Neural cell (in vitro differentiated cells): ENCODE measurements at regions not wholly inside any gene's neighbourhood (a gene's known extent, or its start where the extent isn't known, plus 50 kb on each side); places are given as distances from the start of the nearest gene placed in this dataset.

Experiments used
- H2AFZ ChIP-seq: fragments of 200-600, 300-800 bp; sonication (generic), shearing (Covaris generic); 2 replicates; pipeline ENCODE4 v1.6.0; 2014; ENCODE audit warnings: low read depth, mild to moderate bottlenecking, antibody characterized with exemption, low read length, moderate library complexity
- H3F3A ChIP-seq: fragments of 200-600 bp; shearing (Covaris generic); 2 replicates; pipeline ENCODE4 v1.6.1; 2016; ENCODE audit warnings: mild to moderate bottlenecking, moderate library complexity, mixed read lengths, antibody characterized with exemption, low read length; ENCODE audit not compliant: insufficient read depth, poor library complexity, severe bottlenecking
- H3K27ac ChIP-seq: fragments of 200-600, 300-800 bp; sonication (generic), shearing (Covaris generic); 2 replicates; pipeline ENCODE4 v1.5.1; 2014; ENCODE audit warnings: mild to moderate bottlenecking, low read length, moderate library complexity
- H3K27me3 ChIP-seq: fragments of 300-800, 200-600 bp; sonication (generic), shearing (Covaris generic); 2 replicates; pipeline ENCODE4 v1.6.0; 2014; ENCODE audit warnings: mild to moderate bottlenecking, low read depth, low read length, moderate library complexity; ENCODE audit not compliant: insufficient read depth
- H3K36me3 ChIP-seq: fragments of 300-800, 200-600 bp; sonication (generic), shearing (Covaris generic); 2 replicates; pipeline ENCODE4 v1.5.1; 2014; ENCODE audit warnings: mild to moderate bottlenecking, antibody characterized with exemption, low read length, moderate library complexity; ENCODE audit not compliant: insufficient read depth
- H3K4me2 ChIP-seq: fragments of 300-800, 200-600 bp; sonication (generic), shearing (Covaris generic); 2 replicates; pipeline ENCODE4 v1.6.0; 2014; ENCODE audit warnings: mild to moderate bottlenecking, low read length
- H3K4me3 ChIP-seq: fragments of 300-800, 200-600 bp; sonication (generic), shearing (Covaris generic); 2 replicates; pipeline ENCODE4 v1.5.1; 2014; ENCODE audit warnings: mild to moderate bottlenecking, low read length, moderate library complexity
- H3K79me2 ChIP-seq: fragments of 200-600 bp; shearing (Covaris generic); replicated peaks from 2 replicates; pipeline ENCODE4 v1.6.0; 2014; ENCODE audit warnings: mild to moderate bottlenecking, low read length, moderate library complexity; ENCODE audit not compliant: insufficient read depth
- H3K9ac ChIP-seq: fragments of 300-800, 200-600 bp; sonication (generic), shearing (Covaris generic); 2 replicates; pipeline ENCODE4 v1.6.1; 2016; ENCODE audit warnings: mild to moderate bottlenecking, low read length, mixed read lengths
- H3K9me2 ChIP-seq: fragments of 200-600 bp; shearing (Covaris generic); 2 replicates; pipeline ENCODE4 v1.6.1; 2016; ENCODE audit warnings: mild to moderate bottlenecking, low read length, mixed read lengths; ENCODE audit not compliant: insufficient read depth
- H3K9me3 ChIP-seq: fragments of 200-600, 300-800 bp; sonication (generic), shearing (Covaris generic); 2 replicates; pipeline ENCODE4 v1.6.1; 2016; ENCODE audit warnings: mild to moderate bottlenecking, mixed run types, low read length, moderate library complexity, mixed read lengths
- H4K20me1 ChIP-seq: fragments of 200-600 bp; shearing (Covaris generic); 2 replicates; pipeline ENCODE4 v1.6.1; 2016; ENCODE audit warnings: mild to moderate bottlenecking, mixed run types; ENCODE audit not compliant: insufficient read depth
- CTCF ChIP-seq: fragments of 450-650 bp; IDR thresholded peaks from 2 replicates; pipeline ENCODE4 v1.5.1; 2014; ENCODE audit warnings: antibody characterized with exemption, mild to moderate bottlenecking, moderate library complexity; ENCODE audit not compliant: poor library complexity, severe bottlenecking
- EP300 ChIP-seq: fragments of 450-650 bp; conservative IDR thresholded peaks from 2 replicates; pipeline ENCODE4 v1.6.1; 2014; ENCODE audit warnings: antibody characterized with exemption, mild to moderate bottlenecking, moderate library complexity; ENCODE audit not compliant: poor library complexity, severe bottlenecking
- EZH2 ChIP-seq: fragments of 200-600, 300-800 bp; shearing (Covaris generic), sonication (generic); IDR thresholded peaks from 2 replicates; pipeline ENCODE4 v1.6.1; 2014; ENCODE audit warnings: antibody characterized with exemption, low read length, borderline replicate concordance, mild to moderate bottlenecking; ENCODE audit not compliant: insufficient read depth, poor library complexity, severe bottlenecking
- MXI1 ChIP-seq: fragments of 450-650 bp; conservative IDR thresholded peaks from 2 replicates; pipeline ENCODE4 v1.6.1; 2014; ENCODE audit warnings: antibody characterized with exemption, mild to moderate bottlenecking; ENCODE audit not compliant: poor library complexity, severe bottlenecking
- POLR2AphosphoS5 ChIP-seq: IDR thresholded peaks from 2 replicates; pipeline ENCODE4 v1.6.1; 2012
- RAD21 ChIP-seq: fragments of 450-650 bp; conservative IDR thresholded peaks from 2 replicates; pipeline ENCODE4 v1.6.1; 2014; ENCODE audit warnings: antibody characterized with exemption, mild to moderate bottlenecking, moderate library complexity
- REST ChIP-seq: IDR thresholded peaks from 2 replicates; pipeline ENCODE4 v1.6.1; 2012; ENCODE audit warnings: borderline replicate concordance
- SMC3 ChIP-seq: fragments of 450-650 bp; conservative IDR thresholded peaks from 2 replicates; pipeline ENCODE4 v1.6.1; 2014; ENCODE audit warnings: antibody characterized with exemption, mild to moderate bottlenecking, moderate library complexity; ENCODE audit not compliant: poor library complexity
- TAF1 ChIP-seq: IDR thresholded peaks from 2 replicates; pipeline ENCODE4 v1.6.1; 2012; ENCODE audit warnings: low read depth

GRCh38 chr3:835096-835495 lies 257.7 kb upstream of the CNTN6 start:
- Histone ChIP-seq H3K36me3 (no peaks in the 10 kb centered on the region), H3K9me2 (no peaks in the 10 kb centered on the region), H3K4me2 (no peak overlapping the region), H3K79me2 (no peaks in the 10 kb centered on the region), H3K27ac (no peak overlapping the region), H3K27me3 (no peaks in the 10 kb centered on the region), H4K20me1 (no peaks in the 10 kb centered on the region), H3F3A (no peaks in the 10 kb centered on the region), H3K9me3 (no peaks in the 10 kb centered on the region), H3K4me3 (no peak overlapping the region), H3K9ac (no peak overlapping the region), H2AFZ (no peak overlapping the region)
- TF ChIP-seq EZH2, result no peak
- no peak for TF ChIP-seq EP300
- no peak for TF ChIP-seq POLR2AphosphoS5
- TF ChIP-seq SMC3, result no peak
- no peak for TF ChIP-seq CTCF
- TF ChIP-seq TAF1, result no peak
- TF ChIP-seq MXI1, result no peak
- no peak for TF ChIP-seq RAD21
- no peak for TF ChIP-seq REST

GRCh38 chr3:839981-840380 lies 252.8 kb upstream of the CNTN6 start:
- Histone ChIP-seq H3K9me3 (no peaks in the 10 kb centered on the region), H3K9me2 (no peaks in the 10 kb centered on the region), H3K27me3 (no peaks in the 10 kb centered on the region), H3K27ac (no peak overlapping the region), H3K9ac (no peak overlapping the region), H2AFZ (no peak overlapping the region), H3K36me3 (no peaks in the 10 kb centered on the region), H3K4me2 (no peak overlapping the region), H3F3A (no peaks in the 10 kb centered on the region), H3K4me3 (no peak overlapping the region), H4K20me1 (no peaks in the 10 kb centered on the region), H3K79me2 (no peaks in the 10 kb centered on the region)
- TF ChIP-seq EZH2, result no peak
- TF ChIP-seq SMC3, result no peak
- TF ChIP-seq REST, result no peak
- TF ChIP-seq CTCF, result no peak
- no peak for TF ChIP-seq MXI1
- TF ChIP-seq TAF1, result no peak
- no peak for TF ChIP-seq EP300
- no peak for TF ChIP-seq POLR2AphosphoS5
